MM.1S (cell line): ENCODE measurements at regions not wholly inside any gene's neighbourhood (a gene's known extent, or its start where the extent isn't known, plus 50 kb on each side); places are given as distances from the start of the nearest gene placed in this dataset.

Source experiments
- EZH2 ChIP-seq: fragments of 300-600 bp; sonication (generic); optimal IDR thresholded peaks from 2 replicates; pipeline ENCODE3; 2017; ENCODE audit warnings: low read depth, mild to moderate bottlenecking, antibody characterized with exemption, low read length, mixed read lengths
- EZH2phosphoT487 ChIP-seq: fragments of 300-600 bp; sonication (generic); IDR thresholded peaks from 2 replicates; pipeline ENCODE4 v1.6.1; 2018; ENCODE audit warnings: antibody characterized with exemption, low read length
- TF ChIP-seq, protein P1 (sequence below): fragments of 300-600 bp; sonication (generic); IDR thresholded peaks from 2 replicates; pipeline ENCODE4 v1.5.1; 2016; ENCODE audit warnings: antibody characterized with exemption, low read length, mixed read lengths

DNA sequence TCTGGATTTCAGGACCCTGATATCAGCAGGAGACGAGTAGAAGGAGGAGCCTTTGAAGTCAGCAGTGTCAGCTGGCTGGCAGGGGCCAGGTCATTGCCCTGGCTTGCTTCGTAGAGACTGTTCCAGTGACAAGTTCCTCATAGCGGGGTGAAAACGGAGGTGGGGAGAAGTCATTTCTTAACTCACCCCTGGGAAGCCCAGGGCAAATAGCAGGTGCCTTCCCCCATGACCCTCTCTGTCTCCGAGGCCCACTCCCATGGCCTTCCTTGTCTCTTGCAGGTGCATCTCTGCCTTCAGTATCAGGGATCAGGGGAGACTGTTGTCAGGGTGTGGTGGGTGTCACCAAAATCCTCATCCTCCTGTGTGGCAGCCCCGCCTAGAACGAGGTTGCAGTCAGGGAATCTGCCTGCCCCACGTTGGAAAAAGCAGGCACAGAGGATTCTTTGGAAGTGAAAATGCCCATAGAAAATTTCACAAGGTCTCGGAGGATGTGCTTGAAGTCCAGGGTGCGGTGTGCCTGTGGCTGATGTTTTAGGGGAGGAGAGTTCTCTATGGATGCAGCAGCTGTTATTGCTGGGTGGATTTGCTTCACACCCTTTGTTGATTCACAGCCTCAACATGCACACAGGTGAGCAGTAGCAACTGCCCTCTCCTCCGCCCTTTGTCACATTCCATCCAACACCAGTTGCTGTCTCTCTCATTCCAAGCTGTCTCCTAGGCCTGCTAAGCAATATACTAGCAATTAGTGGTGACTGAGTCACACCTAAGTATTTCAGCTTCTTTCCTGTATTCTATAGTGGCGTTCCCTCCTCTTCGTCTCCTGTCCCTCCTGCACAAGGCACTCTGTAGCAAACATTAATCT, 142.6 kb upstream of the FHL2 start:
- no peak for TF ChIP-seq EZH2
- TF ChIP-seq, protein P1, sequence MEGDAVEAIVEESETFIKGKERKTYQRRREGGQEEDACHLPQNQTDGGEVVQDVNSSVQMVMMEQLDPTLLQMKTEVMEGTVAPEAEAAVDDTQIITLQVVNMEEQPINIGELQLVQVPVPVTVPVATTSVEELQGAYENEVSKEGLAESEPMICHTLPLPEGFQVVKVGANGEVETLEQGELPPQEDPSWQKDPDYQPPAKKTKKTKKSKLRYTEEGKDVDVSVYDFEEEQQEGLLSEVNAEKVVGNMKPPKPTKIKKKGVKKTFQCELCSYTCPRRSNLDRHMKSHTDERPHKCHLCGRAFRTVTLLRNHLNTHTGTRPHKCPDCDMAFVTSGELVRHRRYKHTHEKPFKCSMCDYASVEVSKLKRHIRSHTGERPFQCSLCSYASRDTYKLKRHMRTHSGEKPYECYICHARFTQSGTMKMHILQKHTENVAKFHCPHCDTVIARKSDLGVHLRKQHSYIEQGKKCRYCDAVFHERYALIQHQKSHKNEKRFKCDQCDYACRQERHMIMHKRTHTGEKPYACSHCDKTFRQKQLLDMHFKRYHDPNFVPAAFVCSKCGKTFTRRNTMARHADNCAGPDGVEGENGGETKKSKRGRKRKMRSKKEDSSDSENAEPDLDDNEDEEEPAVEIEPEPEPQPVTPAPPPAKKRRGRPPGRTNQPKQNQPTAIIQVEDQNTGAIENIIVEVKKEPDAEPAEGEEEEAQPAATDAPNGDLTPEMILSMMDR: no peak
- TF ChIP-seq EZH2phosphoT487: no peak
